ENCODE measurements at regions not wholly inside any gene's neighbourhood (a gene's known extent, or its start where the extent isn't known, plus 50 kb on each side); places are given as distances from the start of the nearest gene placed in this dataset.

GRCh38 chr6:84392261-84392660 lies 164.8 kb upstream of the CEP162 start:
- no peak for DNase-seq (ENCODE audit: low read depth, low spot score)
- intact Hi-C loops (cut with micrococcal nuclease; ENCODE audit: unreplicated experiment) = no loop called here
- Histone ChIP-seq H3K4me1 (ENCODE audit: control insufficient read depth, insufficient read depth, low read length) (no peaks in the 10 kb centered on the region), H3K27ac (ENCODE audit: low read length) (no peak overlapping the region), H3K27me3 (ENCODE audit: control insufficient read depth, insufficient read depth, low read length) (no peaks in the 10 kb centered on the region), H3K36me3 (ENCODE audit: control insufficient read depth, insufficient read depth, low read length) (no peaks in the 10 kb centered on the region), H3K9me3 (ENCODE audit: control insufficient read depth, insufficient read depth, low read depth, low read length) (no peaks in the 10 kb centered on the region), H3K4me3 (ENCODE audit: low read depth in 2 of 2, low read length in 2 of 2) (no peak overlapping the region)
- TF ChIP-seq REST (IDR thresholded peaks at IDR 0.05; ENCODE audit: insufficient read depth in 1 of 2, low read depth in 2 of 2, low read length in 1 of 2) (no peak), POLR2AphosphoS5 (IDR thresholded peaks at IDR 0.05; ENCODE audit: low read depth, low read length) (no peak), CTCF (IDR thresholded peaks at IDR 0.05) (no peak), SIN3A (IDR thresholded peaks at IDR 0.05; ENCODE audit: borderline replicate concordance, insufficient read depth, low read depth, low read length) (no peak), TCF7L2 (IDR thresholded peaks at IDR 0.05; ENCODE audit: low read depth, low read length) (no peak)
- BruUV-seq (replicated peaks) = no TSS peak
- in situ Hi-C loops (cut with HindIII; ENCODE audit: low pct_unique_long_range_greater_than_20kb, low sequenced_read_pairs) = no loop called here
- no peak for ATAC-seq
- CTCF ChIA-PET = no interaction called here
- POLR2A ChIA-PET = no interaction called here

GRCh38 chr6:84390851-84391250 lies 163.4 kb upstream of the CEP162 start:
- TF ChIP-seq SIN3A (IDR thresholded peaks at IDR 0.05; ENCODE audit: borderline replicate concordance, insufficient read depth, low read depth, low read length) = no peak
- no peak for TF ChIP-seq TCF7L2 (IDR thresholded peaks at IDR 0.05; ENCODE audit: low read depth, low read length)
- no peak for TF ChIP-seq POLR2AphosphoS5 (IDR thresholded peaks at IDR 0.05; ENCODE audit: low read depth, low read length)
- TF ChIP-seq CTCF (IDR thresholded peaks at IDR 0.05) = no peak
- TF ChIP-seq REST (IDR thresholded peaks at IDR 0.05; ENCODE audit: insufficient read depth in 1 of 2, low read depth in 2 of 2, low read length in 1 of 2) = no peak
- no TSS peak for BruUV-seq (replicated peaks)
- no peak for DNase-seq (ENCODE audit: low read depth, low spot score)
- no peak overlapping the region for H3K27ac ChIP-seq (ENCODE audit: low read length)
- no peaks in the 10 kb centered on the region for H3K27me3 ChIP-seq (ENCODE audit: control insufficient read depth, insufficient read depth, low read length)
- intact Hi-C loops (cut with micrococcal nuclease; ENCODE audit: unreplicated experiment) = no loop called here
- H3K9me3 ChIP-seq (ENCODE audit: control insufficient read depth, insufficient read depth, low read depth, low read length) = no peaks in the 10 kb centered on the region
- no peaks in the 10 kb centered on the region for H3K36me3 ChIP-seq (ENCODE audit: control insufficient read depth, insufficient read depth, low read length)
- CTCF ChIA-PET = no interaction called here
- H3K4me3 ChIP-seq (ENCODE audit: low read depth in 2 of 2, low read length in 2 of 2) = no peak overlapping the region
- in situ Hi-C loops (cut with HindIII; ENCODE audit: low pct_unique_long_range_greater_than_20kb, low sequenced_read_pairs) = no loop called here
- ATAC-seq = no peak
- POLR2A ChIA-PET = no interaction called here
- H3K4me1 ChIP-seq (ENCODE audit: control insufficient read depth, insufficient read depth, low read length) = no peaks in the 10 kb centered on the region
